Forelimb muscle (tissue), 1 donor: ENCODE measurements at regions not wholly inside any gene's neighbourhood (a gene's known extent, or its start where the extent isn't known, plus 50 kb on each side); places are given as distances from the start of the nearest gene placed in this dataset.

ENCODE experiments used
- DNase-seq: peaks from one replicate; pipeline ENCODE4 v3.0.0-alpha.2; 2013; ENCODE audit warnings: low read depth

GRCh38 chr2:180364719-180365118 is 357.6 kb upstream of the CWC22 start:
- no peak for DNase-seq

GRCh38 chr2:180360283-180360618 is 353.2 kb upstream of the CWC22 start:
- DNase-seq: no peak

GRCh38 chr2:180359522-180360282 is 352.6 kb upstream of the CWC22 start:
- DNase-seq: no peak

GRCh38 chr2:180358458-180358857 is 351.4 kb upstream of the CWC22 start:
- DNase-seq: no peak

- no peak for DNase-seq
Observed at GRCh38 chr2:180356676-180357075, 349.6 kb upstream of the CWC22 start.

- no peak for DNase-seq
Observed at GRCh38 chr2:180352620-180353019, 345.5 kb upstream of the CWC22 start.

GRCh38 chr2:180349809-180350208 is 342.7 kb upstream of the CWC22 start:
- DNase-seq: no peak

GRCh38 chr2:180343528-180344345 is 336.6 kb upstream of the CWC22 start:
- DNase-seq: no peak

- DNase-seq: no peak
Observed at GRCh38 chr2:180337136-180337535, 330.0 kb upstream of the CWC22 start.

- no peak for DNase-seq
Observed at GRCh38 chr2:180336550-180336949, 329.5 kb upstream of the CWC22 start.

- DNase-seq: no peak
Observed at GRCh38 chr2:180334514-180334913, 327.4 kb upstream of the CWC22 start.

GRCh38 chr2:180328795-180329422 is 321.8 kb upstream of the CWC22 start:
- no peak for DNase-seq

- DNase-seq: no peak
Observed at GRCh38 chr2:180327185-180327584, 320.1 kb upstream of the CWC22 start.

GRCh38 chr2:180325416-180326120 is 318.5 kb upstream of the CWC22 start:
- no peak for DNase-seq

- DNase-seq: no peak
Observed at GRCh38 chr2:180324182-180324581, 317.1 kb upstream of the CWC22 start.

- DNase-seq: no peak
Observed at GRCh38 chr2:180322781-180323180, 315.7 kb upstream of the CWC22 start.

GRCh38 chr2:180319586-180320405 is 312.7 kb upstream of the CWC22 start:
- DNase-seq: no peak

- no peak for DNase-seq
Observed at GRCh38 chr2:180314086-180314485, 307.0 kb upstream of the CWC22 start.

GRCh38 chr2:180312542-180312941 is 305.4 kb upstream of the CWC22 start:
- no peak for DNase-seq

- DNase-seq: no peak
Observed at GRCh38 chr2:180307096-180307495, 300.0 kb upstream of the CWC22 start.

GRCh38 chr2:180306346-180306745 is 299.2 kb upstream of the CWC22 start:
- DNase-seq: no peak
